Sigmoid colon (tissue), 6 donors: ENCODE measurements at regions not wholly inside any gene's neighbourhood (a gene's known extent, or its start where the extent isn't known, plus 50 kb on each side); places are given as distances from the start of the nearest gene placed in this dataset.
"Not testable (repeated sequence)": the region's sequence is repeated elsewhere in the genome, so short reads cannot be mapped to it uniquely, and the experiment has no call there.

Experiments
- DNase-seq: peaks from one replicate; pipeline ENCODE4 v3.0.0-alpha.2; 2019
- H3K27ac ChIP-seq, 4 donors: fragments of 200-600 bp; sonication (generic); one replicate each; pipeline ENCODE4 v1.5.1; 2016 to 2019; ENCODE audit warnings: mild to moderate bottlenecking in 1 of 4
- H3K27me3 ChIP-seq, 3 donors: fragments of 200-600 bp; sonication (generic); one replicate each; pipeline ENCODE4 v1.5.1; 2019; ENCODE audit warnings: mild to moderate bottlenecking in 1 of 3
- H3K36me3 ChIP-seq, 4 donors: fragments of 200-600 bp; sonication (generic); one replicate each; pipeline ENCODE4 v1.5.1; 2016 to 2019
- H3K4me1 ChIP-seq, 4 donors: fragments of 200-600 bp; sonication (generic); one replicate each; pipeline ENCODE4 v1.5.1; 2017 to 2019
- H3K4me3 ChIP-seq, 4 donors: fragments of 200-600 bp; sonication (generic); one replicate each; pipeline ENCODE4 v1.5.1; 2017 to 2019; ENCODE audit warnings: mild to moderate bottlenecking in 2 of 4, moderate library complexity in 1 of 4
- H3K9me3 ChIP-seq, 4 donors: fragments of 200-600 bp in 3 of 4; sonication (generic) in 3 of 4; one replicate each; pipeline versions ENCODE4 v1.5.1 to v1.6.1; 2013 to 2019
- CTCF ChIP-seq, 4 experiments: fragments of 450-650 bp in 3 of 4; fragments of 200-600 bp in 1 of 4; IDR thresholded peaks; one replicate each; pipeline ENCODE4 v1.5.1; 2016 to 2019; ENCODE audit warnings: antibody characterized with exemption in 4 of 4, mild to moderate bottlenecking in 3 of 4, moderate library complexity in 2 of 4
- EP300 ChIP-seq, 4 donors: sonication (generic); formaldehyde crosslinking; IDR thresholded peaks; one replicate each; pipeline ENCODE4 v1.6.1; 2017; ENCODE audit warnings: antibody characterized with exemption in 4 of 4
- POLR2A ChIP-seq, 2 donors: fragments of 450-650 bp; IDR thresholded peaks; one replicate each; pipeline ENCODE4 v1.6.1; 2016; ENCODE audit warnings: antibody characterized with exemption in 2 of 2, mild to moderate bottlenecking in 2 of 2, moderate library complexity in 2 of 2
- POLR2AphosphoS5 ChIP-seq, 4 donors: sonication (generic); formaldehyde crosslinking; IDR thresholded peaks; one replicate each; pipeline ENCODE4 v1.6.1; 2017; ENCODE audit warnings: antibody characterized with exemption in 4 of 4
- WGBS, 2 donors: extraction: QIAGEN DNeasy Blood & Tissue Kit; methylation state at CpG; one replicate each; pipeline ENCODE4 v1.1.7; 2013; 5-methylcytosine and 5-hydroxymethylcytosine counted together
- intact Hi-C: fragments of 100-400 bp; cut with DNase I; formaldehyde crosslinking; loops from one replicate; pipeline ENCODE4 v1.15.1; 2023
- donor health status: healthy with polysubstance abuse.
- donor health status: healthy.

GRCh38 chr11:127789927-127790326 lies 789.4 kb upstream of the KIRREL3 start:
- H3K9me3 ChIP-seq = no peaks in the 10 kb centered on the region
- no peaks in the 10 kb centered on the region for H3K36me3 ChIP-seq
- intact Hi-C loops = no loop called here
- DNase-seq = no peak
- H3K4me3 ChIP-seq = no peak overlapping the region
- WGBS, 2 donors = 46 to 58% methylated on average over 7 of the region's 7 CpGs
- TF ChIP-seq EP300 (IDR thresholded peaks at IDR 0.05) (no peak), POLR2AphosphoS5 (IDR thresholded peaks at IDR 0.05) (no peak), CTCF (IDR thresholded peaks at IDR 0.05) (no peak), POLR2A (IDR thresholded peaks at IDR 0.05) (no peak)
- H3K27me3 ChIP-seq = no peaks in the 10 kb centered on the region
- no peak overlapping the region for H3K27ac ChIP-seq
- H3K4me1 ChIP-seq = no peaks in the 10 kb centered on the region

GRCh38 chr11:127772938-127773337 lies 772.4 kb upstream of the KIRREL3 start:
- H3K4me1 ChIP-seq, H3K9me3 ChIP-seq, H3K27me3 ChIP-seq, H3K36me3 ChIP-seq, DNase-seq, H3K27ac ChIP-seq, H3K4me3 ChIP-seq, intact Hi-C loops: not testable (repeated sequence)
- 76% methylated on average over 4 of the region's 4 CpGs for WGBS, 2 donors

GRCh38 chr11:127768931-127769330 lies 768.4 kb upstream of the KIRREL3 start:
- H3K4me1 ChIP-seq, H3K9me3 ChIP-seq, H3K36me3 ChIP-seq, H3K27me3 ChIP-seq, H3K4me3 ChIP-seq, H3K27ac ChIP-seq, intact Hi-C loops, DNase-seq: not testable (repeated sequence)
- WGBS, 2 donors = 75 to 81% methylated on average over 4 of the region's 4 CpGs

GRCh38 chr11:127766734-127767133 lies 766.2 kb upstream of the KIRREL3 start:
- intact Hi-C loops = no loop called here
- no peak for TF ChIP-seq EP300 (IDR thresholded peaks at IDR 0.05)
- TF ChIP-seq POLR2A (IDR thresholded peaks at IDR 0.05) = no peak
- TF ChIP-seq POLR2AphosphoS5 (IDR thresholded peaks at IDR 0.05) = no peak
- TF ChIP-seq CTCF (IDR thresholded peaks at IDR 0.05) = no peak
- Histone ChIP-seq H3K27ac (no peak overlapping the region), H3K36me3 (no peaks in the 10 kb centered on the region), H3K4me1 (no peaks in the 10 kb centered on the region), H3K4me3 (no peak overlapping the region), H3K27me3 (no peaks in the 10 kb centered on the region), H3K9me3 (no peaks in the 10 kb centered on the region)
- DNase-seq = no peak

GRCh38 chr11:127738771-127739286 lies 738.3 kb upstream of the KIRREL3 start:
- no peak for TF ChIP-seq EP300 (IDR thresholded peaks at IDR 0.05)
- TF ChIP-seq POLR2AphosphoS5 (IDR thresholded peaks at IDR 0.05) = no peak
- no peak for TF ChIP-seq CTCF (IDR thresholded peaks at IDR 0.05)
- no peak for TF ChIP-seq POLR2A (IDR thresholded peaks at IDR 0.05)
- H3K4me3 ChIP-seq = no peak overlapping the region
- intact Hi-C loops = no loop called here
- no peaks in the 10 kb centered on the region for H3K36me3 ChIP-seq
- no peak overlapping the region for H3K27ac ChIP-seq
- DNase-seq = no peak
- H3K4me1 ChIP-seq = no peaks in the 10 kb centered on the region
- 78 to 85% methylated on average over 5 of the region's 5 CpGs for WGBS, 2 donors
- H3K27me3 ChIP-seq = no peaks in the 10 kb centered on the region
- no peaks in the 10 kb centered on the region for H3K9me3 ChIP-seq

GRCh38 chr11:127737499-127737898 lies 736.9 kb upstream of the KIRREL3 start:
- Histone ChIP-seq H3K9me3 (no peaks in the 10 kb centered on the region), H3K27me3 (no peaks in the 10 kb centered on the region), H3K4me3 (no peak overlapping the region), H3K27ac (no peak overlapping the region), H3K4me1 (no peaks in the 10 kb centered on the region), H3K36me3 (no peaks in the 10 kb centered on the region)
- intact Hi-C loops = no loop called here
- no peak for DNase-seq
- 78 to 81% methylated on average over 2 of the region's 2 CpGs for WGBS, 2 donors
- no peak for TF ChIP-seq POLR2A (IDR thresholded peaks at IDR 0.05)
- TF ChIP-seq CTCF (IDR thresholded peaks at IDR 0.05) = no peak
- no peak for TF ChIP-seq EP300 (IDR thresholded peaks at IDR 0.05)
